HG02798 (cell line): ENCODE measurements at regions not wholly inside any gene's neighbourhood (a gene's known extent, or its start where the extent isn't known, plus 50 kb on each side); places are given as distances from the start of the nearest gene placed in this dataset.

Experiments used
- ATAC-seq: cut with Tn5 transposase; IDR thresholded peaks from one replicate; pipeline ENCODE4 v1.9.1; 2021; ENCODE audit warnings: mild to moderate bottlenecking; ENCODE audit not compliant: unreplicated experiment, poor library complexity

DNA sequence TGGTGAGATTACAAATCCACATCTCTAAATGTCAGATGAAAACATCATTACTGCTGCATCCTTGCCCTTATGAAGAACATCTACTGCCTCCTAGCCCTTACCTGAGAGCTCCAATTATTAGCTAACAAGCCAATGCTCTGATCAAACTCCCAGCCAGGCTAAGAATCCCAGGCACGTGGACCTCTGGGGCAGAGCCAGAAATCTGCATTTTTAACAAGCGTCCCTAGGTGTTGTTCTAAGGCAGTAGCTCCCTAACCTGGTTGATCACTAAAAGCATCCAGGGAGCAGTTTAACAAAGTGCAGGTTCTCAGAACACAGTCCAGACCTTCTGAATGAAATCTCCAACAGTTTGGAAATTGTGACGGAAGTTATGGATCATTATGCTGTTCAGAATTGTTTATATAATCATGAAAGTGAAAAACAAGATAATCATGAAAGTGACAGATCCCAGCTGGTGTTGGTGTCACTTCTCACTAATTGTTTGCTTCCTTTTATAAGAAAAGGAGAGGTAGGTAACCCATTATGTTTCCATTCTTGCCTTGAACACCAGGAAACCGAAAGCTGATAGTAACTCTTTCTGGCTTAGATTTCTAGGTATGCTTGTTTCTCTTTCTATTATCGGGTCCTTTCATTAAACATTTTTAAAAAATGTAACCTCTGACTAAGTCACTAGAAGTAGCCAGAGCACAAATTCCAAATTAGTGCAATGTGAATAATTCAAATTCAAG is 216.5 kb upstream of the NR4A3 start:
- ATAC-seq = no peak

DNA sequence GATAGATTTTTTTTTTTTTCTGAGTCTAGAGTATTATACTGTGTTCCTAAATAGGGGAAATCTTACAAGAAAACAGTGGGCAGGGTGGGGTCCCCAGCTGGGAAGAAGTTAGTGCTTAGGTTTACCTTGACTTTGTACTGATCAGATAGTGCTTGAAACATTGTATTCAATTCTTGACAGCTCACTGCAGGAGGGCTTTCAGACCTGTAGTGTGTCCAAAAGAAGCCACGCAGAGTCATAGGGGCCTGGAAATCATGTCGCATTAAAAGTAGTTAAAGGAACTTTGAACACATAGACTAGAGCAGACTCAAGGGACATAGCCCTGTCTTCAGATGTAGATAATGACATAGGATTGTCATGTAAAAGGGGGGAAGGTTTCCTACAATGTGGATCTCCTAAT is 215.4 kb upstream of the NR4A3 start:
- no peak for ATAC-seq

DNA sequence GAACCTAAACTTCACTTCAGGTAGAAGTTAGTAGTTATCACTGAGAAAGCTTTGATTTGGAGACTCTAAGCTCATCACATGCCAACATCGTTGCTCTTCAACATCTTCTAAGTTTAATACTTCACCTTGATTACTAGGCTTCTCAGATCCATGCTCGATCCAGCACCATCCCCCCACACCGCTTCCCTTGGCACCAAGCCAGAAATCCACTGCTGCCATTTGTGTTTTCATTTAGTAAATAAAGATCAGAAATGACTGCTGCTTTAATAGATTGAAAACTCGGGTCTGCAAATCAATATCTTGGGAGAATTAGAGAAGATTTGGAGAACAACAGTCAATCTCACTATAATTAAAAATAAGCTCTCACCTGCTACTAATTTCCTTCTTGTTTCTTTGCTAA is 214.7 kb upstream of the NR4A3 start:
- no peak for ATAC-seq

DNA sequence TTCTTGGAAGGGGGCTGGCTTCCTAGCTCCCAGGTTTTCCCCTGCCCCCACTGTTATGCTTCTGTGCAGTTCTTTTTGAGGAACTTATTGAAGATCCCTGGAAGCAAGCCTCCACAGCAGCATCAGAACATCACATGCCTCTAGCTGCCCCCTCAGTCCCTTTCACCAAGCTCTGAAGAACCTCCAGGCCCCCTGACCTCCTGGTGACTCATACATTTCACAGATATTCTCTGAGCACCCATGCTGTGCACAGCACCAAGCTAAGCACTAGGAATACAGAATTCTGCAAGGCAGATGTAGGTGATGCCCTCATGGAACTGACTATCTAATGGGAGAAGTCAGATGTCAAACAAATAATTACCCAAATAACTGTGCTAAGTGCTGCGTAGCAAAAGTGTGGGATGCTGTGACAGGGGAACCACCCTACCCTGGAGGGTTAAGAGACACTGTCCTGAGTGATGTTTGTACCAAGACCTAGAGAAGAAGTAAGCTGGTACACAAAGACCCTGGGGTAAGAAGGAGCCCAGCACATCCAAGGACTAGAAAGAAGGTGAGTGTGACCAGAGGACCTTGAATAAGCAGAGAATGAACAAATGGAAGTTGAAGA is 213.7 kb upstream of the NR4A3 start:
- ATAC-seq = no peak

DNA sequence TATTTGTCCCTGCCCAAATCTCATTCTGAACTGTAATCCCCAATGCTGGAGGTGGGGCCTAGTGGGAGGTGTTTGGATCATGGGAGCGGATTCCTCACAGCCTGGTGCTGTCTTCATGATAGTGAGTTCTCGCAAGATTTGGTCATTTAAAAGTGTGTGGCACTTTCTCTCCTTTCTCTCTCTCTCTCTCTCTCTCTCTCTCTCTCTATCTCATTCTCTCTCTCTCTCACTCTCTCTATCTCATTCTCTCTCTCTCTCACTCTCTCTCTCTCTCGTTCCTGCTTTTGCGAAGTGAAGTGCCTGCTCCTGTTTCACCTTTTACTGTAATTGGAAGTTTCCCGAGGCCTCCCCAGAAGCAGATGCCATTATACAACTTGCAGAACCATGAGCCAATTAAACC is 207.3 kb upstream of the NR4A3 start:
- ATAC-seq = no peak

DNA sequence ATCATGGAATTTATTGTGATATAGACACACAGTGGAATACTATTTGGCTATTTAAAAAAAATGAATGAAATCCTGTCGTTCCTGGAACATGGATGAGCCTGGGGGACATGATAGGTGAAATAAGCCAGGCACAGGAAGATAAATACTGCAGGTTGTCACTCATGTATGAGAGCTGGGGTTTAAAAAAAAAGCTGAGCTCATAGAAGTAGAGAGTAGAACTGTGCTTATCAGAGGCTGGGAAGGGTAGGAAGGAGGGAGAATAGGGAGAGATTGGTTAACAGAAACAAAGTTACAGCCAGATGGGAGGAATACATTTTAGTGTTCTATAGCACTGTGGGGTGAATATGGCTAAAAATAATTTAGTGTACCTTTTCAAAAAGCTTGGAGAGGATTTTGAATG is 200.6 kb upstream of the NR4A3 start:
- no peak for ATAC-seq

DNA sequence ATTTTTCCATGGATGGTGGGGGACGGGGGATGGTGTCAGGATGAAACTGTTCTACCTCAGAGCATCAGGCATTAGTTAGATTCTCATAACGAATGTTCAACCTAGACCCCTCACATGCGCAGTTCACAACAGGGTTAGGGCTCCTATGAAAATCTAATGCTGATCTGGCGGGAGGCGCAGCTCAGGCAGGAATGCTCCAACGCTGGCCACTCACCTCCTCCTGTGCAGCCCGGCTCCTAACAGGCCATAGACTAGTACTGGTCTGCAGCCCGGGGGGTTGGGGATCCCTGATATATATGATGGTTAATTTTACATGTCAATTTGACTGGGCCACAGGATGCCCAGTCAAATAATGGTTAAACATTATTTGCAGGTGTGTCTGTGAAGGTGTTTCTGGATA is 199.0 kb upstream of the NR4A3 start:
- ATAC-seq = no peak

DNA sequence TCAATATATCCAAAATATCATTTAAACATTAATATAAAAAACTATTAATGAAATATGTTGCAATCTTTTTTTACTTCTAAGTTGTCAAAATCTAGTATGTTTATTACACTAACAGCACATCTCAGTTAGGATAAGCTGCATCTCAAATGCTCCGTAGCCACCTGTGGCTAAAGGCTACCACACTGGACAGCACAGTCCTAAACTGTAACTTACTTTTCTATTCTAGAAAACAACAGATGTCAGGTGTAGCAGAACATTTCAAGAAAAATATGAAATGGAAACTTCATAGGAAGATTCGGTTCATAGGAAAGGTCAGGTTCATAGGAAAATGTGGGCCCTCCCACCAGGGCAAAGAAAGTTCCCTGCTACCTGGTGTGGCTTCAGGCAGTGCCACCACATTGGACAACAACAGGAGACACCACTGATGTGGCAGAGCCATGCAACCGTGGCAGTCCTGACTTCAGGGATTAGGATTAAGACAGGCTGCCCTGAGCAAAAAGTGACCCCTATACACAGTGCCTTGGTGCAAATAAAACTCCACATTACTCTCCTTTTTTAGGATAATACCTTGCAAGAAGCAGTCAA is 197.8 kb upstream of the NR4A3 start:
- ATAC-seq = no peak

DNA sequence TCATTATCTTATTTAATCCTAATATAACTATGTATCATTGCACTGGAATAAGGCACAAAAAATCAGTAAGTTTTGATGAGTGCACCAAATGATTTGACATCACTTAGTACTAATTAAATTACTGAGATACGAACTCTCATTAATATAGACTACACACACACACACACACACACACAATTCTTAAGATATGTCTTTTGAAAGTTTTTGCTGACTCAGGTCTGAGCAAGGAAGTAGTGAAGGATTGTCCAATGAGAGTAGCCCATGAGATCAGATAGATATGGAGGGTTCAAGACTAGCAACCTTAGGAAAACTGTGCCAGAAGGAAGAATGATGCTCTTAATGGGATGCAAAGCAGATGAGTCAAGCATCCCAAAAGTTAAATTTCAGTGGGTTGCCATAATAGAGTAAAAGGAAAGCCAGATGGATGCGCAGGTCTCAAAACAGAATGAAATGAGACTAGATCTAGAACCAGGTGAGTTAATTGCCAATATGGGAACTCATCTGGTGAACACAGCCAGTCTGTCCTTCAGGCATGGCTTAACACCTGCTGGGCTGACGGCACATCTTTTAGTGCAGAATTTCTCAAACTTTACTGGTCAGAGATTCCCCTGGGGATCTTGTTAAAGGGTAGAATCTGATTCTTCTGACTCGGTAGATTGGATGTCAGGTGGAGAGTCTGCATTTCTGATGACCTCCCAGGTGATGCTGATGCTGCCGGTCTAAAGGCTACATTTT is 197.0 kb upstream of the NR4A3 start:
- no peak for ATAC-seq

DNA sequence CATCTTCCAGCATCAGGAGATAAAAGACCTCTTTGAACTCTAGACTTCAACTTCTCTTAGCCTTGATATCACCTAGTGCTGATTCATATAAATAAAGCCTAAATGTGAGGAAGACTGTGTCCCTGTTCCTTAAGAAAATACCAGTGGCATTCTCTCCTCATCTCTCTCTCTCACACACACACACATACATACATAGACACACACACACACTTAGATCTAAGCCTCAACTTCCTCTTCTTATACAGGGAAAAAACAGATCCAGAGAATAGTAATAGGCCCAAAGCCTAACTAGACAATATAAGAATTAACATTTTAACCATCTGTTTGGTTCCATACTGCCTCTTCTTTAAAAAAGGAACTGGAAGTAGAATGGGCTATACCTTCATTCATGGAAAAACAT is 195.3 kb upstream of the NR4A3 start:
- no peak for ATAC-seq

DNA sequence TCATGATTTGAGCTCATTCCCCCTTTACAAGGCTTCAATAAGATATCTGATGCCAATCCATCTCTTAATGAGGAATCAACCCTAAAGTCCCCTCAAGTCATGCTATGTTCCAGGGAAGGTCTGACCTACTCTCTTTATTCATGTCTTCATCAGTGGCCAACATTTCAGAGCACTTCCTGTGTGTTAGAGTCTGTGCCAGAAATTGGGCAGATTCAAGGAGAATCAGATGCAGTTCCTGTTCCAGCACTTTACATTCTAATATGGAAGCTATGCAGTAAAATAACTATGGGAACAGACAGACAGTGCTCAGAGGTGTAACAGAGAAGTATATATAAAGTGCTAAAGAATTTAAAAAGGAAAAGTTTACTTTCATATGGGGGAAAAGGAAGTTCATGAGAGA is 193.4 kb upstream of the NR4A3 start:
- ATAC-seq = no peak

DNA sequence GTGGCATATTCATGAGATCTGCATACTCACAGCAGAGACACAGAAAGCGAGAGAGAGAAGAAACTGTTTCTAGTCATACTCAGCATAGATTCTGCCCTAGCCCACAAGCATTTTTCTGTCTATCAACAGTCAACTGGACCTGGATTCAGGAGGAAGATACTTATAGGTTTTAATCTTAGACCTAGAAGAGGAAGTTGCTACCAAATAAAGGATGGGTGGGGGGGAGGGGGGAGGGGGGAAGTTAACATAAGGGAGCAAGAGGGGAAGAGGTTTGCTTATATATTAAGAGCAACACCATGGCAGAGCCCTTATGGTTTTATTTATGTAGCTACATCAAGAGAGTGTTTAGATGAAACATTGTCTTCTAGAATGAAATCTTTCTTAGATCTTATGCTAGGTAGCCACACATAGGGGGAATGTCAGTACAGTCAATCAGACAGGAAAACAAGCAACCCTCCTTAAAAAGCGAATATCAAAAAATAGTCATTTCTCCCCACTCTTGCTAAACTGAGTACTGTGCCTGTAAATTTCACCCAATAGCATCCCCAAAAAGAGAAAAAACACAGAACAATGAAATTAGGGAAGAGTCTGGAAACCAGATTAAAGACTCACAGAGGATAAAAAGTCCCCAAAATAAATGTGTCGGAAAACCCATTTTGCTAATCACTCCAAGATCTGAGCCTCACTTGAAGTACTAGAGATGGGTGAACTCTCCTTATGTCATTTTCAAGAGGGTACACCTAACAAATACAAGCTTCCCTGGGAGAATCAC is 192.7 kb upstream of the NR4A3 start:
- ATAC-seq = no peak

DNA sequence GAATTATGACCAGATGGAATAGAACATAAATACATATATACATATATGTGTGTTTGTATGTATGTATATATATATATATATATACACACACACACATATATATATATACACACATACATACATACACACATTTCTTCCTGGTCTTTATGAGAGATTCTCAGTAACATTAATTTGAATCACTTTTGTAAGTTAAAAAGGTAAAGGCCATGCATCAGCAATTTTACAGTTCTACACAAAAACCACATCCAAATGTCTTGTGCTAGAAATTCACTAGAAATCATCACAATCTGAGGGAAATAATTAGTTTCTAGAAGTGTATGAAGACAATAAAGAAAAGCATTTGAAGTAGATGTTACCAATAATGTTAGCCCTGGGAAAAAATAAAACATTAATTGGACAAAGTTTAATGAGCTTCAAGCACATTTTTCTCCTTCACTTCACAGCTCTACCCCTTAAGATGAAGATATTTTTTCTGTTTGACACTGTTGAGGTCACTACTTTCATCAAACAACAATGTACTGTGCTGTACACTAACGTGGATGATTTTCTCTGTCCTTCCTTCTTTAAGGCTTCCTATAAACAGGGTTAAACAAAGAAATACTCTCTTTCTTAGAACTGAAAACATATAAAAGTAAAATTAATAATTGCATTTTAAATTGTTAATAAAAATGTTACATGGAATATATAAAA is 189.2 kb upstream of the NR4A3 start:
- ATAC-seq = no peak

DNA sequence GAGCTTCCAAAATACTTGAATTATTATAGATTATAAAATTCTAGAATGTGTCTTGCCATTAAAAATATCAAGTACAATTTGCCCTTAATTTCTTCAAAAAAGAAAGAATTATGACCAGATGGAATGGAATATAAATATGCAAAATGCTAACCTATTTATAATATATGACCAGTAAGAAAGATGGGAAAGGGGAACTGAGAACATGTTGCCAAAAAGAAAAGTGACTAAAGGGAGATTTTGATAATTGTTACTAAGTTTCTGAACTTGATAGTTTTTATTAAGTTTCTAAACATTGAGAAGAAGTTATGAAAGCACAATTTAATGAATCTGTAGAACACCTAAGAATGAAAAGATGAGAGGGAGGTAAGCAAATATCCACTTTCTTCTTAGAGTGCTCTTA is 188.4 kb upstream of the NR4A3 start:
- ATAC-seq = no peak

DNA sequence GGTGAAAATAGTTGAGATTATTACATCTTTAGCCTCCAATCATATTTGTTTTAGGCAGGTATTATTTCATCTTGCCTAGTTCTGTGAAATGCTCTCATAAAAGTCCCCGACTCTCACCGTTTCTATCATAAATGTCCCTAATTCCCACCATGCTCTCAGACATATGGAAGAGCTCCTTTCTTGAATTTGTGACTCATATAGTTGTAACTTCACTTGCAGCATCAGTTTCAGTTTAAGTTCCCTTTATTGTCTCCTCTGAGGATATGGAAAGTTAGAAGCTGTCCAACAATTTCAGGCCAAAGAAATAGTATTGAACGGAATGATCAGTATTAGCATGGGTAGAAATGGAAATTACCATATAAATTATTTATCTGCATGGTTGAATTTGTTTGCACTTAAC is 187.5 kb upstream of the NR4A3 start:
- no peak for ATAC-seq

DNA sequence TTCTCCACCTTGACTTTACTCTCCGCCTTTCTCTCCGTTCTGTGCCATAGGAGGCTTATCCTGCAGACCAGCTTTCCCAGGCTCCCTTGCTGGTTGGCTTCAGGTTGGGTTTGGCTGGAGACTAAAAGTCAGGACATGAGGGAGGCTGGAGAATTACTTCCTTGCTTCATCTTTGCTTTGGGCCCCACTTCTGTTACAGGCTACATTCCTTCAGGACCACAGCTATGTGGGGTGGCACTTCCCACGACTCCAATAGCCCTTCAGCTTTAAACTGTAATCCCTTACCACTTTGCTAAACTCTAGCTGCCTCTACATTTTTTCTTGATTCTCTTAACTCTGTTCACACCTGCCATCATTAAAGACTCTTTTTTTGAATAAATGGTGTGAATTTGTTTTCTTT is 186.7 kb upstream of the NR4A3 start:
- no peak for ATAC-seq

DNA sequence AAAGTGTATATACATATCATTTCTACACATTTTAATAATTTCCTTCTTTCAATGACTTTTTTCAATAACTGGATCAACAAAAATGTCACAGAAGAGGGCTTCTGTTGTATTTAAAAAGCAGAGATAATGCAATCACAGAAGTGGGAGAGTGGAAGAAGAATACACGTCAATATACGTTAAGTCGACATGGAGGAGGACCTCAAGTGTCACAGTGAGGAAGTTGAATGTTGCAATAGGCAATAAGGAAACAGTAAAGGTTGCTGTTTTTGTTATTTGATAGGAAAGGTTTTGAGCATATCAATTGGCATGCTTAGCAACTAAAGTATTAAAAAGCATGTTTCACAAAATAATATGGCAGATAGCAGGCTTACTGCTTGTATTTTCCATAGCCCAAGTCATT is 184.0 kb upstream of the NR4A3 start:
- no peak for ATAC-seq

DNA sequence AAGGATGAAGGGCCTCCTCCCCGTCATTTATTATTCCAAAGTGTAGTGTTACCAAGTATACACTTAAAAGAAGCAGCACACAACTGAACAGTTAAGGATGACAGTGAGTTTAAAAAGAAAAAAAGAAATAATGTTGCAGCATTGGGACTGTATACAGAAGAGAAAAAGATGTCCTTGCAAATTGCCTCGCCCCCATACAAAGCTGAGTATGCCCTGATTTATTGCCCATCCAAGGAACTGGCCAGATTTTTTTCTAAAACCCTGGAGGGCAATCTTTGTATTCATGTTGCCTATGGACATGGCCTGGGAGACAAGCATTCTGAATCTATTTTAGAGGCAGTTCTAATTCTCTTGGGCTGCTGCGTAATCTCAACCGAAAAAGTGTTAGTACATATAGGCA is 182.7 kb upstream of the NR4A3 start:
- no peak for ATAC-seq

DNA sequence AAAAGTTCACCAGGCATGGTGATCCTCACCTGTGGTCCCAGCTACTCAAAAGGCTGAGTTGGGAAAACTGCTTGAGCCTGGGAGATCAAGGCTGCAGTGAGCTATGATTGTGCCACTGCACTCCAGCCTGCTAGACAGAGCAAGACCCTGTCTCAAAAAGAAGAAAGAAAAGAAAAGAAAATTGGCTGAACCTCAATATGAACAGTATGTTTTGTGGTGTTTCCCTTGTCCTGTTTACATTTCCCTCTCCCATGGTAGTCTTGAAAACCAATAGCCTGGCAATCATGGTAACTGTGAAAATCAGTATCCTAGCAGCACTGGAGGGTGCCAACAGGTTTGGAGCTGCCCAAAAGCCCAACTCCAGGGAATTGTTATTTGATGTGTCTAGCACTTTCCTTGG is 174.1 kb upstream of the NR4A3 start:
- ATAC-seq = no peak

DNA sequence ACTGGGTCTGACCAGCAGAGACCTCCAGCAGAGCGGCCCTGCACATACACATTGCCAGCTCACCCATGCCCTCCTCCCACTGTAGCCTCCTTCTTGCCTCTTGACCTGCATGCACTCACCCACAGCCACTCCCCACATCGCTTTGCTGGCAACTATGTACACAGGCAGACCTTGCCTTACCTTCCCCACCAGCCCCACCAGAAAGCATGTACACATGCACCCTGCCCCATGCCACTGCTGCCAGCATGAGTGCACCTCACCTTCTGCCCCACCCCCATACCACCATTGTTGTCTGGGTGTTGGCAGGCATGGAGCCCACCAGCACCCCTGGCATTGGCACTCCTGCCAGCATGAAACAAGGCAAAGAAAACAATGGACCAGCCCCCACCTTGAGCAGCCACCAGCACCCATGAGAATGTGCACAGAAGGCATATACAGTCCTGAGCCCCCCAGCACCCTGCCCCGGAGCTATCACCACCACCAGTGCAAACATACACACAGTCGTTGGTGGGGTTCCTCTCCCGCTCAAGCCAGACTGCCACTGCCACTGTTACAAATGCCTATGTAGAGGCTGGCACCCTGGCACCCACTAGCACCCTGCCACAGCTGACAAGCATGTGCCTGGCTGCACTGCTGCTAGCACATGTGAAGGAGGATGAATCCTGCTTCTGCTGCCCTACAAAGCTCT is 171.4 kb upstream of the NR4A3 start:
- ATAC-seq = no peak
